ENCODE measurements at regions not wholly inside any gene's neighbourhood (a gene's known extent, or its start where the extent isn't known, plus 50 kb on each side); places are given as distances from the start of the nearest gene placed in this dataset.

DNA sequence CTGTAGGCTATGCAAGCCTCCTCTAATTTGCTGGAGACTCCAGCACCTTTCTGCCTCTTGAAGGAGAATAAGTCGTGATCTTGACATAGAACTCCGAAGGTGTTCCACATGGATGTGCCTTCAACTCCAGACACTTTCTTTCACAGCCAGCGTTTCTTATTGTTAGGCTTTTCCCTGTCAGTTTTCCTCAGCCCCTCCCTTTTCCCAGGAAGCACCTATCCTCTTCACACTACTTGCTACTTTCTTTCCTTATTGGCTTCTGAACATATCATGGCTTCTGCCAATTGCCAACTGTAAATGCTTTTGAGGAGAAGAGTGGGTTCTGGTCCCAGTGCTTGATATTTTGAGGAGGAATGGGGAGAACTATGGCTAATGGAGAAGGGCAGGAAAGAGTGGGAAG is 216.3 kb upstream of the PGR start:
- H3K27me3 ChIP-seq, result no peaks in the 10 kb centered on the region
- no peaks in the 10 kb centered on the region for H3K4me1 ChIP-seq
- DNase-seq, result no peak
- H3K9me3 ChIP-seq, result no peaks in the 10 kb centered on the region
- intact Hi-C loops (cut with DNase I; ENCODE audit: low total_unique reads), result no loop called here
- no peak overlapping the region for H3K4me3 ChIP-seq
- no peak for TF ChIP-seq POLR2A (IDR thresholded peaks at IDR 0.05)
- TF ChIP-seq, protein P1, sequence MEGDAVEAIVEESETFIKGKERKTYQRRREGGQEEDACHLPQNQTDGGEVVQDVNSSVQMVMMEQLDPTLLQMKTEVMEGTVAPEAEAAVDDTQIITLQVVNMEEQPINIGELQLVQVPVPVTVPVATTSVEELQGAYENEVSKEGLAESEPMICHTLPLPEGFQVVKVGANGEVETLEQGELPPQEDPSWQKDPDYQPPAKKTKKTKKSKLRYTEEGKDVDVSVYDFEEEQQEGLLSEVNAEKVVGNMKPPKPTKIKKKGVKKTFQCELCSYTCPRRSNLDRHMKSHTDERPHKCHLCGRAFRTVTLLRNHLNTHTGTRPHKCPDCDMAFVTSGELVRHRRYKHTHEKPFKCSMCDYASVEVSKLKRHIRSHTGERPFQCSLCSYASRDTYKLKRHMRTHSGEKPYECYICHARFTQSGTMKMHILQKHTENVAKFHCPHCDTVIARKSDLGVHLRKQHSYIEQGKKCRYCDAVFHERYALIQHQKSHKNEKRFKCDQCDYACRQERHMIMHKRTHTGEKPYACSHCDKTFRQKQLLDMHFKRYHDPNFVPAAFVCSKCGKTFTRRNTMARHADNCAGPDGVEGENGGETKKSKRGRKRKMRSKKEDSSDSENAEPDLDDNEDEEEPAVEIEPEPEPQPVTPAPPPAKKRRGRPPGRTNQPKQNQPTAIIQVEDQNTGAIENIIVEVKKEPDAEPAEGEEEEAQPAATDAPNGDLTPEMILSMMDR (IDR thresholded peaks at IDR 0.05), result no peak
- WGBS, 2 donors, result 85 to 88% methylated on average over 3 of the region's 3 CpGs
- no peaks in the 10 kb centered on the region for H3K36me3 ChIP-seq (ENCODE audit: low read depth, missing control alignments)
- H3K27ac ChIP-seq, result no peak overlapping the region

DNA sequence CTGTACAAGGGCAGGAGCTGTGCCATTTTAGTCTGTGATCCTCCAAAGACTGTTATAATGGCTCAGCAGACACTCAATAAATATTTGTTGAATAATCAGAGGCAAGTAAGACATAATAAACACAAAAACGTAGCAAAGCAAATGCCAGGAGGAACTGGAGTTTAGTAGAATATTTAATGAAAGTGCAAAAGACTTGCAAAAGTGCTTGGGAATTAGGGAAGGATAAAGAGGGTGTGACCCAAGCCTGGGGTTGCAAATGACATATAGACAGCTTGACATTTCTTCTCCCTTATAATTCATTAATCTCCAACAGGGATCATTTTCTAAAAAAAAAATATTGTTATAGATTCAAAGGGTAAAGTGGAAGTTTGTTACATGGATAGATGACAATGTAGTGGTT is 212.7 kb upstream of the PGR start:
- TF ChIP-seq, protein P1 (IDR thresholded peaks at IDR 0.05), result no peak
- TF ChIP-seq POLR2A (IDR thresholded peaks at IDR 0.05), result no peak
- Histone ChIP-seq H3K4me1 (no peaks in the 10 kb centered on the region), H3K9me3 (no peaks in the 10 kb centered on the region), H3K36me3 (ENCODE audit: low read depth, missing control alignments) (no peaks in the 10 kb centered on the region), H3K27me3 (no peaks in the 10 kb centered on the region), H3K4me3 (no peak overlapping the region), H3K27ac (no peak overlapping the region)
- intact Hi-C loops (cut with DNase I; ENCODE audit: low total_unique reads), result no loop called here
- no peak for DNase-seq
- WGBS, 2 donors, result 58 to 67% methylated on average over 1 of the region's 1 CpG

DNA sequence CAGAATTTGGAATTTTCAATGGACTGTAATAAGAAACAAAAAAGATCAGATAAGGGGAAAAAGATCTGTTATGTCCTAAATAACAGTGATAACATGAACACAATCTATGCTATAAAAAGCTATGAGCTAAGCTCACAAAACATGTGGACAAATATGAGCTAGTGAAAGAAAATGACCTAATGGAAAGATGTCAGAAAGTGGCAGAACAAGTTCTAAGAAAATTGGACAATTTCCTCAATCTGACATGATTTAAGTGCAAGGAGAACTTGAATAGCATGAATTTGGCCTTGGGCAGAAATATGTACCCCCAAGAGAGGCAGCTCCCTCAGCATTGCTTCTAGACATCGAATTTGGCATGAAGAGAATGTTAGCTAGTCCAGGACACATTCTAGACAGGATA is 212.0 kb upstream of the PGR start:
- 37 to 39% methylated on average over 1 of the region's 1 CpG for WGBS, 2 donors
- H3K36me3 ChIP-seq (ENCODE audit: low read depth, missing control alignments), result no peaks in the 10 kb centered on the region
- no peak overlapping the region for H3K27ac ChIP-seq
- intact Hi-C loops (cut with DNase I; ENCODE audit: low total_unique reads), result no loop called here
- no peak for DNase-seq
- no peak overlapping the region for H3K4me3 ChIP-seq
- H3K27me3 ChIP-seq, result no peaks in the 10 kb centered on the region
- no peak for TF ChIP-seq POLR2A (IDR thresholded peaks at IDR 0.05)
- TF ChIP-seq, protein P1 (IDR thresholded peaks at IDR 0.05), result no peak
- no peaks in the 10 kb centered on the region for H3K9me3 ChIP-seq
- H3K4me1 ChIP-seq, result no peaks in the 10 kb centered on the region

DNA sequence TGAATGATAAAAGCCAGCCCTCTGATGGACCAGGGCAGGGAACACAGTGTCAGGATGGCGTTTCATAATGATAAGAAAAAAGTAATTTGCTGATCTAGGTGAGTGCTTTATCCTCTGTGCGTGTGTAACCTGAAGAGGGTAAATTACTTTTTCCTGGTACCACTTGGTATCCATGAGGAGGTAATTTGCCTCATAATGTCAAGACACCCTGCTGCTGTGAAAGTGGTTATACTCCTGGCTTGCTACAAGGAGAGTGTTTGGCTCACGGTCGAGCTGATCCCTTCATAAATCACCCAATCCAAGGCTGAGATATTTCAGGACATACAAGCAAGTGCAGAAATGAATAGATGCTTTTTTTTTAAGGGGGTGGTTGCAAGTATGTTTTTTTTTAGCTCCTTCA is 207.2 kb upstream of the PGR start:
- Histone ChIP-seq H3K4me1 (no peaks in the 10 kb centered on the region), H3K27ac (no peak overlapping the region), H3K9me3 (no peaks in the 10 kb centered on the region), H3K36me3 (ENCODE audit: low read depth, missing control alignments) (no peaks in the 10 kb centered on the region), H3K4me3 (no peak overlapping the region), H3K27me3 (no peaks in the 10 kb centered on the region)
- no peak for DNase-seq
- TF ChIP-seq, protein P1 (IDR thresholded peaks at IDR 0.05), result no peak
- TF ChIP-seq POLR2A (IDR thresholded peaks at IDR 0.05), result no peak
- WGBS, 2 donors, result 50 to 63% methylated on average over 4 of the region's 4 CpGs
- intact Hi-C loops (cut with DNase I; ENCODE audit: low total_unique reads), result no loop called here

DNA sequence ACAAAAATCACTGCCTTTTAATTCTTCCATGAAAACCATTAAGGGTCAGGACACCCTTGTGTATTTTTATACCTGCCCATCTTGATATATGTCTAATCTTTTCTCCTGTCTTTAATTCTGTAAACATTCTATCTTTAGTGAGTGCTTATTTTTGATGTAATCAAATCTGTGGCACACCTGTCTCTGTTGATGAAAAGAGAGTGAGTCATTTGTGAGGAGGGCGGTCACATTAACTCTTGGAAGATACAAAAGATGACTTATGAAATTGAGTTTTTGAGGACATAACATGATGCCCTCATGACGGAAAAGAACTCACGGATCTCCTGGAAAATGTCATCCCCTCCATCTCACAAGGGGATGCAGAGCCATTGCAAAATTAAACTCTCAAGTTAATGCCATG is 206.5 kb upstream of the PGR start:
- WGBS, 2 donors, result 92 to 94% methylated on average over 3 of the region's 3 CpGs
- no peaks in the 10 kb centered on the region for H3K27me3 ChIP-seq
- TF ChIP-seq, protein P1 (IDR thresholded peaks at IDR 0.05), result no peak
- TF ChIP-seq POLR2A (IDR thresholded peaks at IDR 0.05), result no peak

More for the DNA sequence above, 206.5 kb upstream of the PGR start:
- Histone ChIP-seq H3K27ac (no peak overlapping the region), H3K36me3 (ENCODE audit: low read depth, missing control alignments) (no peaks in the 10 kb centered on the region), H3K4me1 (no peaks in the 10 kb centered on the region), H3K4me3 (no peak overlapping the region), H3K9me3 (no peaks in the 10 kb centered on the region)
- no peak for DNase-seq
- intact Hi-C loops (cut with DNase I; ENCODE audit: low total_unique reads), result no loop called here

Data from testis (tissue), 2 donors.